ENCODE measurements at regions not wholly inside any gene's neighbourhood (a gene's known extent, or its start where the extent isn't known, plus 50 kb on each side); places are given as distances from the start of the nearest gene placed in this dataset.

DNA sequence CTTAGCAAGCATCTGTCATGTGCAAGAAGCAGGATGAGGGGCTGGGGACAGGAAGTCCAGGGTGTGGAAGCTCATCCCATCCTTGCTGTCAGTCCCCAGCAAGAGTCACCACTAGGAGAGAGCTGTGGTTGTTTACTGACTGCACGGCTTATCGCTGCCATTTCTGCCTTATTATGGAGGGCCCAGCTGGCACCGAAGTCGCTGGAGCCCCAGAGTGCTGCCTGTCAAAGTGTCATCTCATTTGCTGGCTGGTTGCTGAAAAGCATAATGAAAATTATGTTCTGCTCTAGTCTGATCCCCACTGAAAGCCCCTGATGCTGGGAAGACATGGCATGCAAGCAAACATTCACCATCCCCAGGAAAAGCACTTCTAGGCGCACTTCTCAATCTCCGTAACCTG, 642.7 kb downstream of the NPHP4 start:
- Histone ChIP-seq H2AFZ (no peak overlapping the region), H3K79me2 (replicated peaks; ENCODE audit: insufficient read depth) (no peaks in the 10 kb centered on the region), H3K27me3 (ENCODE audit: insufficient read depth) (no peaks in the 10 kb centered on the region), H3K4me3 (no peak overlapping the region), H3K4me2 (no peak overlapping the region), H3K36me3 (ENCODE audit: insufficient read depth) (peaks cover 7% of the 10 kb centered on the region; the same call in 1 of the 2 replicates), H4K20me1 (replicated peaks; ENCODE audit: insufficient read depth) (no peaks in the 10 kb centered on the region), H3K27ac (ENCODE audit: low read depth) (no peak overlapping the region), H3K9me2 (ENCODE audit: insufficient read depth) (no peaks in the 10 kb centered on the region), H3K4me1 (ENCODE audit: insufficient read depth) (no peaks in the 10 kb centered on the region), H3F3A (replicated peaks; ENCODE audit: low read depth) (no peaks in the 10 kb centered on the region)
- DNase-seq (ENCODE audit: low spot score) (no peak), ATAC-seq (no peak)
- TF ChIP-seq STAT1 (IDR thresholded peaks at IDR 0.05; ENCODE audit: unreplicated experiment), result no peak
- TF ChIP-seq CTCF (conservative IDR thresholded peaks at IDR 0.05; ENCODE audit: low read depth in 2 of 2), result no peak
- no peak for TF ChIP-seq EZH2phosphoT487 (IDR thresholded peaks at IDR 0.05; ENCODE audit: unreplicated experiment)
- TF ChIP-seq EZH2 (IDR thresholded peaks at IDR 0.05; ENCODE audit: low read depth, unreplicated experiment), result no peak
- TF ChIP-seq NANOG (IDR thresholded peaks at IDR 0.05; ENCODE audit: borderline replicate concordance), result no peak
- TF ChIP-seq, protein P1, sequence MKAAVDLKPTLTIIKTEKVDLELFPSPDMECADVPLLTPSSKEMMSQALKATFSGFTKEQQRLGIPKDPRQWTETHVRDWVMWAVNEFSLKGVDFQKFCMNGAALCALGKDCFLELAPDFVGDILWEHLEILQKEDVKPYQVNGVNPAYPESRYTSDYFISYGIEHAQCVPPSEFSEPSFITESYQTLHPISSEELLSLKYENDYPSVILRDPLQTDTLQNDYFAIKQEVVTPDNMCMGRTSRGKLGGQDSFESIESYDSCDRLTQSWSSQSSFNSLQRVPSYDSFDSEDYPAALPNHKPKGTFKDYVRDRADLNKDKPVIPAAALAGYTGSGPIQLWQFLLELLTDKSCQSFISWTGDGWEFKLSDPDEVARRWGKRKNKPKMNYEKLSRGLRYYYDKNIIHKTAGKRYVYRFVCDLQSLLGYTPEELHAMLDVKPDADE (IDR thresholded peaks at IDR 0.05), result no peak
- TF ChIP-seq, protein P2, sequence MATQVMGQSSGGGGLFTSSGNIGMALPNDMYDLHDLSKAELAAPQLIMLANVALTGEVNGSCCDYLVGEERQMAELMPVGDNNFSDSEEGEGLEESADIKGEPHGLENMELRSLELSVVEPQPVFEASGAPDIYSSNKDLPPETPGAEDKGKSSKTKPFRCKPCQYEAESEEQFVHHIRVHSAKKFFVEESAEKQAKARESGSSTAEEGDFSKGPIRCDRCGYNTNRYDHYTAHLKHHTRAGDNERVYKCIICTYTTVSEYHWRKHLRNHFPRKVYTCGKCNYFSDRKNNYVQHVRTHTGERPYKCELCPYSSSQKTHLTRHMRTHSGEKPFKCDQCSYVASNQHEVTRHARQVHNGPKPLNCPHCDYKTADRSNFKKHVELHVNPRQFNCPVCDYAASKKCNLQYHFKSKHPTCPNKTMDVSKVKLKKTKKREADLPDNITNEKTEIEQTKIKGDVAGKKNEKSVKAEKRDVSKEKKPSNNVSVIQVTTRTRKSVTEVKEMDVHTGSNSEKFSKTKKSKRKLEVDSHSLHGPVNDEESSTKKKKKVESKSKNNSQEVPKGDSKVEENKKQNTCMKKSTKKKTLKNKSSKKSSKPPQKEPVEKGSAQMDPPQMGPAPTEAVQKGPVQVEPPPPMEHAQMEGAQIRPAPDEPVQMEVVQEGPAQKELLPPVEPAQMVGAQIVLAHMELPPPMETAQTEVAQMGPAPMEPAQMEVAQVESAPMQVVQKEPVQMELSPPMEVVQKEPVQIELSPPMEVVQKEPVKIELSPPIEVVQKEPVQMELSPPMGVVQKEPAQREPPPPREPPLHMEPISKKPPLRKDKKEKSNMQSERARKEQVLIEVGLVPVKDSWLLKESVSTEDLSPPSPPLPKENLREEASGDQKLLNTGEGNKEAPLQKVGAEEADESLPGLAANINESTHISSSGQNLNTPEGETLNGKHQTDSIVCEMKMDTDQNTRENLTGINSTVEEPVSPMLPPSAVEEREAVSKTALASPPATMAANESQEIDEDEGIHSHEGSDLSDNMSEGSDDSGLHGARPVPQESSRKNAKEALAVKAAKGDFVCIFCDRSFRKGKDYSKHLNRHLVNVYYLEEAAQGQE (IDR thresholded peaks at IDR 0.05; ENCODE audit: unreplicated experiment), result no peak
- TF ChIP-seq JUNB (IDR thresholded peaks at IDR 0.05; ENCODE audit: unreplicated experiment), result no peak
- no peak for TF ChIP-seq CREB1 (CRISPR knock-in tag; IDR thresholded peaks at IDR 0.05; ENCODE audit: low read depth)
- TF ChIP-seq POLR2AphosphoS5 (IDR thresholded peaks at IDR 0.05; ENCODE audit: low read depth), result no peak
- TF ChIP-seq ZNF331 (CRISPR knock-in tag; IDR thresholded peaks at IDR 0.05; ENCODE audit: low read depth), result no peak
- no peak for TF ChIP-seq ZNF114 (CRISPR knock-in tag; IDR thresholded peaks at IDR 0.05)
- TF ChIP-seq, protein P3, sequence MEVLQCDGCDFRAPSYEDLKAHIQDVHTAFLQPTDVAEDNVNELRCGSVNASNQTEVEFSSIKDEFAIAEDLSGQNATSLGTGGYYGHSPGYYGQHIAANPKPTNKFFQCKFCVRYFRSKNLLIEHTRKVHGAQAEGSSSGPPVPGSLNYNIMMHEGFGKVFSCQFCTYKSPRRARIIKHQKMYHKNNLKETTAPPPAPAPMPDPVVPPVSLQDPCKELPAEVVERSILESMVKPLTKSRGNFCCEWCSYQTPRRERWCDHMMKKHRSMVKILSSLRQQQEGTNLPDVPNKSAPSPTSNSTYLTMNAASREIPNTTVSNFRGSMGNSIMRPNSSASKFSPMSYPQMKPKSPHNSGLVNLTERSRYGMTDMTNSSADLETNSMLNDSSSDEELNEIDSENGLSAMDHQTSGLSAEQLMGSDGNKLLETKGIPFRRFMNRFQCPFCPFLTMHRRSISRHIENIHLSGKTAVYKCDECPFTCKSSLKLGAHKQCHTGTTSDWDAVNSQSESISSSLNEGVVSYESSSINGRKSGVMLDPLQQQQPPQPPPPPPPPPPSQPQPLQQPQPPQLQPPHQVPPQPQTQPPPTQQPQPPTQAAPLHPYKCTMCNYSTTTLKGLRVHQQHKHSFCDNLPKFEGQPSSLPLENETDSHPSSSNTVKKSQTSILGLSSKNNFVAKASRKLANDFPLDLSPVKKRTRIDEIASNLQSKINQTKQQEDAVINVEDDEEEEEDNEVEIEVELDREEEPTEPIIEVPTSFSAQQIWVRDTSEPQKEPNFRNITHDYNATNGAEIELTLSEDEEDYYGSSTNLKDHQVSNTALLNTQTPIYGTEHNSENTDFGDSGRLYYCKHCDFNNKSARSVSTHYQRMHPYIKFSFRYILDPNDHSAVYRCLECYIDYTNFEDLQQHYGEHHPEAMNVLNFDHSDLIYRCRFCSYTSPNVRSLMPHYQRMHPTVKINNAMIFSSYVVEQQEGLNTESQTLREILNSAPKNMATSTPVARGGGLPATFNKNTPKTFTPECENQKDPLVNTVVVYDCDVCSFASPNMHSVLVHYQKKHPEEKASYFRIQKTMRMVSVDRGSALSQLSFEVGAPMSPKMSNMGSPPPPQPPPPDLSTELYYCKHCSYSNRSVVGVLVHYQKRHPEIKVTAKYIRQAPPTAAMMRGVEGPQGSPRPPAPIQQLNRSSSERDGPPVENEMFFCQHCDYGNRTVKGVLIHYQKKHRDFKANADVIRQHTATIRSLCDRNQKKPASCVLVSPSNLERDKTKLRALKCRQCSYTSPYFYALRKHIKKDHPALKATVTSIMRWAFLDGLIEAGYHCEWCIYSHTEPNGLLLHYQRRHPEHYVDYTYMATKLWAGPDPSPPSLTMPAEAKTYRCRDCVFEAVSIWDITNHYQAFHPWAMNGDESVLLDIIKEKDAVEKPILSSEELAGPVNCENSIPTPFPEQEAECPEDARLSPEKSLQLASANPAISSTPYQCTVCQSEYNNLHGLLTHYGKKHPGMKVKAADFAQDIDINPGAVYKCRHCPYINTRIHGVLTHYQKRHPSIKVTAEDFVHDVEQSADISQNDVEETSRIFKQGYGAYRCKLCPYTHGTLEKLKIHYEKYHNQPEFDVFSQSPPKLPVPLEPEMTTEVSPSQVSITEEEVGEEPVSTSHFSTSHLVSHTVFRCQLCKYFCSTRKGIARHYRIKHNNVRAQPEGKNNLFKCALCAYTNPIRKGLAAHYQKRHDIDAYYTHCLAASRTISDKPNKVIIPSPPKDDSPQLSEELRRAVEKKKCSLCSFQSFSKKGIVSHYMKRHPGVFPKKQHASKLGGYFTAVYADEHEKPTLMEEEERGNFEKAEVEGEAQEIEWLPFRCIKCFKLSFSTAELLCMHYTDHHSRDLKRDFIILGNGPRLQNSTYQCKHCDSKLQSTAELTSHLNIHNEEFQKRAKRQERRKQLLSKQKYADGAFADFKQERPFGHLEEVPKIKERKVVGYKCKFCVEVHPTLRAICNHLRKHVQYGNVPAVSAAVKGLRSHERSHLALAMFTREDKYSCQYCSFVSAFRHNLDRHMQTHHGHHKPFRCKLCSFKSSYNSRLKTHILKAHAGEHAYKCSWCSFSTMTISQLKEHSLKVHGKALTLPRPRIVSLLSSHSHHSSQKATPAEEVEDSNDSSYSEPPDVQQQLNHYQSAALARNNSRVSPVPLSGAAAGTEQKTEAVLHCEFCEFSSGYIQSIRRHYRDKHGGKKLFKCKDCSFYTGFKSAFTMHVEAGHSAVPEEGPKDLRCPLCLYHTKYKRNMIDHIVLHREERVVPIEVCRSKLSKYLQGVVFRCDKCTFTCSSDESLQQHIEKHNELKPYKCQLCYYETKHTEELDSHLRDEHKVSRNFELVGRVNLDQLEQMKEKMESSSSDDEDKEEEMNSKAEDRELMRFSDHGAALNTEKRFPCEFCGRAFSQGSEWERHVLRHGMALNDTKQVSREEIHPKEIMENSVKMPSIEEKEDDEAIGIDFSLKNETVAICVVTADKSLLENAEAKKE (CRISPR knock-in tag; IDR thresholded peaks at IDR 0.05), result no peak
- Mint-ChIP-seq H3K4me3 (no peak overlapping the region), H3K4me1 (peaks cover 2% of the 10 kb centered on the region; the same call in 1 of the 3 replicates), H3K27me3 (ENCODE audit: insufficient read depth, low read depth, poor library complexity) (no peaks in the 10 kb centered on the region), H3K36me3 (ENCODE audit: low read depth) (no peaks in the 10 kb centered on the region), H3K27ac (no peak overlapping the region), H3K9me3 (peaks cover 8% of the 10 kb centered on the region; the same call in 2 of the 3 replicates)
